H7 (cell line): ENCODE measurements at regions not wholly inside any gene's neighbourhood (a gene's known extent, or its start where the extent isn't known, plus 50 kb on each side); places are given as distances from the start of the nearest gene placed in this dataset.

Experiments
- DNase-seq: peaks from one replicate; pipeline ENCODE4 v3.0.0; 2012
- H3K27me3 ChIP-seq: 2 replicates; pipeline ENCODE4 v1.6.0; 2011; ENCODE audit warnings: mild to moderate bottlenecking, low read length; ENCODE audit not compliant: control insufficient read depth, insufficient read depth
- H3K36me3 ChIP-seq: replicated peaks from 2 replicates; pipeline ENCODE4 v1.5.1; 2011; ENCODE audit warnings: low read length; ENCODE audit not compliant: control insufficient read depth, insufficient read depth
- H3K4me3 ChIP-seq: 2 replicates; pipeline ENCODE4 v1.5.1; 2011; ENCODE audit warnings: low read depth, mild to moderate bottlenecking, control low read depth, low read length, moderate library complexity; ENCODE audit not compliant: insufficient read depth

DNA sequence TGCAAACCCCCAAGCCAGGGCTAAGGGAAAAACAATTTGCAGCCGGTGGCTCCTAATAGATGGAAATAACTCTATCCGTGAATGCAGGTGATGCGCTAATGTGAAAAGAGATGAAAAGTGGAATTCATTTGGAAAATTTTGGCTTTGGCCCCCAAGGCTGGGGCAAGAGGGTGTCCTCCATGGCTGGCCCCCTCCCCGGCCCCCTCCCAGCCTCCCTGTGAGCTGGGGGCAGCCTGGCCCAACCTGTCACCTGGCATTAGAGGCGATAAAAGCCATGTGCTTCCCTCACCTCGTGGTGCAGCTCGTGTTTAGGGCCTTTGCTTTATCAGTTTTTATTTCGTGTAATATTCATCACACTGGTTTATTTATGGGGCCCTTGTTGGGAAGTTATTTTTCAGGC, 267.2 kb downstream of the ENGASE start:
- H3K27me3 ChIP-seq = no peaks in the 10 kb centered on the region
- DNase-seq = no peak
- H3K4me3 ChIP-seq = no peak overlapping the region
- H3K36me3 ChIP-seq = no peaks in the 10 kb centered on the region

DNA sequence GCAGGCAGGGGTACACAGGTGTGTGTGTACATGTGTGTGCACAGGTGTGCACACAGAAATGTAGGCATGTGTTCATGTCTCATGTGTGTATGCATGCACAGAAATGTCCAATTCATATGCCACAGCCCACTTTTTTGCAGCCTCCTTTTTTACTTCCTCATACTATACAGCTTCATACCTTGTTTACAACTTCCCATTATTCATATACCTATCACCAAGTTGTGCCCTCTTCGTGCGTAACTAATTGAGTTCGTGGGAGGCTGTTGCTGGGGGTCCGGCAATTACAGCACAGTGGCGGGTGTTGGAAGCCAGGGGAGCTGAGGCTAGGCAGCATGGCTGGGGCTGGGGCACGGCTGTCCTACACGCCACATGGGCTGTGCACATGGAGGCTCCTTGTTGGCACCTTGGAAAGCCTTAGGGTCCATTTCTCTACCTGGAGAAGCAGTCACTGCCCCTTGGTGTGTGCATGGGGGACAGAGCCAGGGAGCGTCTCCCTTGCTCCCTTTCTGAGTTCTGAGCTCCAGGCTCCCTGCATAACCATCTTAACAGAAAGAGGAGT, 266.7 kb downstream of the ENGASE start:
- no peak for DNase-seq
- Histone ChIP-seq H3K4me3 (no peak overlapping the region), H3K36me3 (no peaks in the 10 kb centered on the region), H3K27me3 (no peaks in the 10 kb centered on the region)

DNA sequence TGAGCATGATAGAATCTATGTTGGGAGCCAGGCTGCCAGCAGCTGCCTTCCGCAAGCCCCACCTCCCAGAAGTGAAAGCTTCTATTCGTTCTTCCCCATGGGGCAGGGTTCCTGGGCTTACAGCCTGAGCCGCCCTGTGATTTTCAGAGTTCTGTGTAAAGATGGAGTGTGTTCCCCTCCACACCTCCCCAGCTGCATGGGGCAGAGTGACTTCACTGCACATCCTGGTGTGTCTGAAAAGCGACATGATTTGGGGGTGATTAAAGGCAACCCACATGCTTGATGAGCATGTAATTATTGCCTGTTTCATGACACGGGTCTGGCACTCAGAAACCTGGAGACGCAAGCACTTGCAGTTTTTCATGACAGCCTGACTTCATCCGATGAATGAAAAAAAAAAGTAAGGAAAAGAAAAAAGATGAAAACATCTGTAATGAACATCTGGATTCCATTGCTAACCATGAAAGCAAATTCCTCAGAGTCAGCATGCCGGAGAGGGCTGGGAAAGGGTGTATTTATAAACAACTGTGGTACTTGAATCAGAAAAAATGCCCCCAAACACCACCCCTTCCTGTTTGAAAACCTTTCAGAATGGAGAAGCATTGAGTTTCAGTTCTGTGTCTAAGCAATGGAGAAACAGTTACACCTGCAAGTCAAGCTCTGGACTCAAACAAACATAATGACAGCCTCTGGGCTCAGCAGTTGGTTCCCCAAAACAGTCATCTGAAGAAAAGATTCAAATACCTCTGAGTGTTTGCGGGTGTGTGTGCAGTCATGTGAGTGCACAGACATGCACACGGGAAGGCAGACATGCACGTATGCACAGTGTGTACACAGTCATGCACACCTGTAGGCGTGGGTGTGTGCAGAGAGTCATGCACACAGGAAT, 266.0 kb downstream of the ENGASE start:
- Histone ChIP-seq H3K27me3 (no peaks in the 10 kb centered on the region), H3K36me3 (no peaks in the 10 kb centered on the region), H3K4me3 (no peak overlapping the region)
- no peak for DNase-seq

DNA sequence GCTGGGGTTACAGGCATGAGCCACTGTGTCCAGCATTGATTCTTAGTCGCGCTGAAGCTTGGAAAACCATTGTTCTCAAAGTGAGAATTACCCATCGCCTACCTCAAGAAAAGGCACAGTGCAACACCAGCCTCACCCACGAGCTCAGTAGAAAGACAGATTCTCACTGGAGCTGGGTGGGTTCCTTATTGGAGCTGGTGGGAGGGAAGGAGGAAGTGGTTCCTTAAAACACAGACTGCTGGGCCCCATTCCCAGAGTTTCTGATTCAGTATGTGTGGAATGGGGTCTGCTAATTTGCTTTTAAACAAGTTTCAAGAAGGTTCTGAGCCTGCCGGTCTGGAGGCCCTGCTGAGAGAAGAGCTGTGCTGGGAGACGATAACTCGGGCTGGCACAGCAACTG, 264.7 kb downstream of the ENGASE start:
- Histone ChIP-seq H3K4me3 (no peak overlapping the region), H3K36me3 (no peaks in the 10 kb centered on the region), H3K27me3 (no peaks in the 10 kb centered on the region)
- DNase-seq = no peak

- DNase-seq = no peak
- Histone ChIP-seq H3K4me3 (no peak overlapping the region), H3K27me3 (no peaks in the 10 kb centered on the region), H3K36me3 (no peaks in the 10 kb centered on the region)
Observed at GRCh38 chr17:79338604-79339003, 264.0 kb downstream of the ENGASE start.

DNA sequence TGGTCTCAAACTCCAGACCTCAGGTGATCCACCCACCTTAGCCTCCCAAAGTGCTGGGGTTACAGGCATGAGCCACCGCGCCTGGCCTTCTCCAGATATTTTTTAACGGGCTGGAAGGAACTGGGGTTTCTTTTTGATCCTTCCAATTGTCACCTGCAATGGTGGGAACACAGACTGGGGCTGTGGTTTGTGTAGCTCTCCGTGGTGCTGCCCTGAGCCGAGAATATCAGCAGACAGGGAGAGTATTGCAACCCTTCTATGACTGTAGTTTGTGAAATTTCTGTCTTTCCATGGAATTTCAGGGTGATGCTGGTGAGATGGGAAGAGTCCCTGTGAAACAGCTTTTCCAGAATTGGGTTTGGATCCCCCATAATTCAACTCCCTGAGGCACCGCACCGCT, 263.5 kb downstream of the ENGASE start:
- Histone ChIP-seq H3K36me3 (no peaks in the 10 kb centered on the region), H3K27me3 (no peaks in the 10 kb centered on the region), H3K4me3 (no peak overlapping the region)
- DNase-seq = peak; percentile 74

- DNase-seq = no peak
- H3K36me3 ChIP-seq = no peaks in the 10 kb centered on the region
- no peaks in the 10 kb centered on the region for H3K27me3 ChIP-seq
- H3K4me3 ChIP-seq = no peak overlapping the region
Observed at GRCh38 chr17:79337053-79337452, 262.4 kb downstream of the ENGASE start.

DNA sequence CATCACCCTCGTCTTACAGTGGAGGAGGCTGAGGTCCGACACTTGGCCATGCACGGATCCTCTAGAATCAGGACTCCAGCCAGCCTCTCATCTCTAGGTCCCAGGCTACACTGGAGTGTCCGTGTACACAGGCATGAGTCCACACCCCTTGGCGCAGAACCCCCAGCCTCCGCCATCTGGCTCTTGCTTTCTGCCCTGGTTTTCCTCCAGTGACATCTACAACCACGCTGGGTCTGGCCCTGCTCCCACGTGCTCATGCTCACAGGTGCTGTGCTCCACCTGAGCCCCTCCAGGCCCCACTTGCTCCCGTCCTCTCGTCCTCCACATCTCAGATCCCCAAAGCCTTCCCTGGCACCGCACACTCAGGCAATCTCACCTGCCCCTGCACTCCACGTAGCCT, 260.8 kb downstream of the ENGASE start:
- no peak for DNase-seq
- Histone ChIP-seq H3K27me3 (no peaks in the 10 kb centered on the region), H3K36me3 (no peaks in the 10 kb centered on the region), H3K4me3 (no peak overlapping the region)

DNA sequence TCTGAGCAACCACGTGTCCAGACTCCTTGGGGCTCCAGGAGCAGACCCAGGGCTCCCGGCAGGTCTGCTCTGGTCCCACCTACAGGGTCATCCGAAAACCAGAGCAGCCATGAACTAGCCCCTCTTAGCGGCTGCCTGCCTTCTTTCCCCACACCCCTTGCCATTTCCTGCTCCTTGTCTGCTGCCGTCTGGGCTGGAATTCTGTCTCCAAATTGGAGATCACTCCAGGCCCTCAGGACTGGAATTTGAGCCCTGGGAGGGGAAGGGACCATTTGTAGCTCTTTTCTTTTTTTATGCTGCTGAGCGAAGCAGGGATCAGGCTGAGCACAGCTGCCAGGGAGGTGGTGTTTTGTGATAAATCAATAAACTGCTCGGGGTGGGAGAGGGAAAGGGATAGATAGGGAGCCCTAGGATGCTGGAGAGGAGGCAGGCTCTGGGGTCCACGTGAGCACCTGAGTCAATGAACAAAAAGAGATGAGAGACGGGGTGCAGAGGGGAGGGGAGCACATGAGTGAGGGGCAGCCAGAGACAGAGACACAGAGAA, 257.5 kb downstream of the ENGASE start:
- no peaks in the 10 kb centered on the region for H3K27me3 ChIP-seq
- H3K36me3 ChIP-seq = no peaks in the 10 kb centered on the region
- H3K4me3 ChIP-seq = no peak overlapping the region
- DNase-seq = no peak

DNA sequence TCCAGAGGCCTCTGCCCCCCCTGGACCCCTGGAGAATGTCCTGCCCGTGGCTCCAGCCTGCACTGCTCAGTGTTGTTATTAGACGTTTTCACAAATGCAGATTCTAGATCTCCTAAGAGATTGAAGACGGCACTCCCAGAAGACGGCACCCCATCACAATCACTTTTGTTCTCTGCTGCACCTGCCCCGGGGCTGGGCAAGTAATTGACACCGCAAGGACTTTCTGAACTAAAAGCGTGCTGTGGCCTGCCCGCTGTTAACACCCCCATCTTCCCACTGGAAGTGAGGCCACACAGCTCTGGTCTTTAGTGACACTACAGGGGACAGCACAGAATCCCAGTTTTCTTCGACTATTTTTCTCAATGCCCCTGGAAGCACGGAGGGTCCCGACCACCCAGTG, 256.9 kb downstream of the ENGASE start:
- DNase-seq = no peak
- Histone ChIP-seq H3K27me3 (no peaks in the 10 kb centered on the region), H3K36me3 (no peaks in the 10 kb centered on the region), H3K4me3 (no peak overlapping the region)

GRCh38 chr17:79330696-79331095, 256.1 kb downstream of the ENGASE start:
- no peak overlapping the region for H3K4me3 ChIP-seq
- H3K36me3 ChIP-seq = no peaks in the 10 kb centered on the region
- no peak for DNase-seq
- no peaks in the 10 kb centered on the region for H3K27me3 ChIP-seq

DNA sequence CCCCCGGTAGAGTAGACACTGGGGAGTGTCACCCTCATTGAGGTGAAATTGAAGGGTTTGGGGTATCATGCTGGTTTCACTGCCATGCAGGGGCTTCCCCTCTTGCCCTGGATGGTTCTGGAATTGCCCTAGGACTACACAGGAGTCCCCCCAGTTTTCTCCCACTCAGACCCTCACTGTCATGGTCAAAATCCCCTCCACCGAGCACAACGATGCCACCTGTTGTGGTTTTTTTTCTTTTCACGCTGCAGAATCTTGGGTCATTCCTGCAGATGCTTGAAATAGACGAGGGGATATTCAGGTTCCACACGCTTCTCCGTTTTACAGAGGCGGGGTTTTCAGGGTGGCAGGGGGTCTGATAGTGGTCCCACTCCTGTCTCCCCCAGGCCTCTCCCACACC, 255.6 kb downstream of the ENGASE start:
- Histone ChIP-seq H3K36me3 (no peaks in the 10 kb centered on the region), H3K4me3 (no peak overlapping the region), H3K27me3 (no peaks in the 10 kb centered on the region; the same call in 1 of the 2 replicates)
- DNase-seq = no peak

DNA sequence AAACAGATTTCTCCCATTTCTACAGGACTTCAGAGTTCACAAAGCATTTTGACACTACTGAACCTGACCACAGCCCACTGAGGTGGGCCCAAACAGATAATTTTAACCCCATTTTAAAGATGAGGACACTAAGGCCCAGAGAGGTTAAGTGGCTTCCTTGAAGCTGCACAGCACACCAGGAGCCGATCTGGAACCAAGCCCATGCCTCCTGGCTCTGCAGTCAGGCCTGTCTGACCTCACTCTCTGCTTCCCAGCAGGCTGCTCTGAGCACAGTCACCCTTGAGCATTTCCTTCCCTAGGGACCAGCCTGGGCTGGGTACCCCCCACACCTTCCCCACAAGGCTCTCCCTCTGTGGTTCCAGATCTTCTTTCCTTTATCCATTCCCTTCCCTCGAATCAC, 252.2 kb downstream of the ENGASE start:
- H3K4me3 ChIP-seq = no peak overlapping the region
- H3K27me3 ChIP-seq = no peaks in the 10 kb centered on the region; the same call in 1 of the 2 replicates
- DNase-seq = no peak
- H3K36me3 ChIP-seq = no peaks in the 10 kb centered on the region

- DNase-seq = peak; percentile 86
- no peaks in the 10 kb centered on the region for H3K36me3 ChIP-seq
- no peaks in the 10 kb centered on the region; the same call in 1 of the 2 replicates for H3K27me3 ChIP-seq
- no peak overlapping the region for H3K4me3 ChIP-seq
Observed at GRCh38 chr17:79325709-79326430, 251.2 kb downstream of the ENGASE start.

DNA sequence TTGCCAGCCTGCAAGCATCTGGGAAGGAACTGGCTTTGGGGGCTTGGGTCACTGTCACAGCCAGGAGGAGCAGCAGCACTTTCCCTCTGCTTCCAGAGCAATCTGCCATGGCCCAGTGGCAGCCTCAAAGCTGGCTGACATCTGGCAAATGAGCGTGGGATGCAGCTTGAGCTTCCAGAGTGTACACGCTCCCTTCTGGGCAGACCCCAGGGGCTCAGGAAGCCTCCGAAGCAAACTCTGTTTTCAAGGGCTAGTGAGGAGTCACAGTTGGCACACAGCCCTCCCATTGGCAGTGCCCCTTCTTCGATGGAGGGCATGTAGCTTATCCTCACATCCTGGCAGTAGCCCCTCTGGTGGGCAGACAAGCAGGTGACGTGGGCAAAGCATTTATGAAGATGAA, 249.6 kb downstream of the ENGASE start:
- DNase-seq = no peak
- Histone ChIP-seq H3K27me3 (no peaks in the 10 kb centered on the region; the same call in 1 of the 2 replicates), H3K36me3 (no peaks in the 10 kb centered on the region), H3K4me3 (no peak overlapping the region)
